CD4-positive, alpha-beta T cell (primary cell): ENCODE measurements at regions not wholly inside any gene's neighbourhood (a gene's known extent, or its start where the extent isn't known, plus 50 kb on each side); places are given as distances from the start of the nearest gene placed in this dataset.

Experiments
- ATAC-seq: fragments of 200-7000 bp; cut with Tn5 transposase; one replicate; pipeline ENCODE4 v1.10.0; 2022; ENCODE audit warnings: mild to moderate bottlenecking; ENCODE audit not compliant: poor library complexity
- CTCF ChIA-PET: fragments of 350-600 bp; sonication (Branson Sonifier 250); formaldehyde crosslinking; loops from one replicate; lab custom pipeline; 2021; ENCODE audit warnings: antibody characterized with exemption, inconsistent platforms; lab: Charles Lee
- POLR2A ChIA-PET: fragments of 350-600 bp; sonication (Branson Sonifier 250); formaldehyde crosslinking; loops from one replicate; lab custom pipeline; 2021; ENCODE audit warnings: antibody characterized with exemption, inconsistent platforms; lab: Charles Lee
- DNase-seq, 14 experiments: peaks; one replicate each; pipeline ENCODE4 v3.0.0-alpha.2; 2013 to 2020; ENCODE audit warnings: mixed read lengths in 2 of 14
- H3K27ac ChIP-seq, 2 donors: one replicate each; pipeline versions ENCODE4 v1.5.1 to v1.7.0; 2013; ENCODE audit warnings: low read length in 2 of 2, low read depth in 1 of 2, mild to moderate bottlenecking in 1 of 2
- H3K27me3 ChIP-seq, 2 experiments: 1 replicate in 1 of 2; 2 replicates in 1 of 2; pipeline versions ENCODE4 v1.6.1 to v1.7.0; 2013; ENCODE audit warnings: low read length in 2 of 2, control low read depth in 1 of 2, mild to moderate bottlenecking in 1 of 2, moderate library complexity in 1 of 2; ENCODE audit not compliant: insufficient read depth in 2 of 2, control insufficient read depth in 1 of 2
- H3K36me3 ChIP-seq: one replicate; pipeline ENCODE4 v1.6.1; 2013; ENCODE audit warnings: low read length, control low read depth; ENCODE audit not compliant: insufficient read depth
- H3K4me1 ChIP-seq: one replicate; pipeline ENCODE4 v1.6.1; 2013; ENCODE audit warnings: low read length, control low read depth; ENCODE audit not compliant: insufficient read depth
- H3K4me3 ChIP-seq: one replicate; pipeline ENCODE4 v1.5.1; 2013; ENCODE audit warnings: mild to moderate bottlenecking, low read length, moderate library complexity
- H3K9me3 ChIP-seq, 2 experiments: 1 replicate in 1 of 2; 2 replicates in 1 of 2; pipeline versions ENCODE4 v1.6.1 to v1.7.0; 2013; ENCODE audit warnings: low read length in 2 of 2, mild to moderate bottlenecking in 2 of 2, control low read depth in 1 of 2, moderate library complexity in 1 of 2; ENCODE audit not compliant: control insufficient read depth in 1 of 2, insufficient read depth in 1 of 2
- H3K27ac Mint-ChIP-seq: one replicate; pipeline ENCODE4 v1.8.0; 2020; ENCODE audit warnings: mixed read lengths
- H3K27me3 Mint-ChIP-seq: one replicate; pipeline ENCODE4 v1.8.0; 2021; ENCODE audit warnings: mixed read lengths
- H3K36me3 Mint-ChIP-seq: one replicate; pipeline ENCODE4 v1.8.0; 2021; ENCODE audit warnings: low read depth, mixed read lengths
- H3K4me1 Mint-ChIP-seq: one replicate; pipeline ENCODE4 v1.8.0; 2021; ENCODE audit warnings: low read depth, mixed read lengths
- H3K4me3 Mint-ChIP-seq: one replicate; pipeline ENCODE4 v1.8.0; 2020; ENCODE audit warnings: mild to moderate bottlenecking, mixed read lengths
- H3K9me3 Mint-ChIP-seq: one replicate; pipeline ENCODE4 v1.8.0; 2020; ENCODE audit warnings: mixed read lengths
- CTCF ChIP-seq: fragments of 200-600 bp; IDR thresholded peaks from one replicate; pipeline ENCODE4 v1.8.0; 2022; ENCODE audit warnings: antibody characterized with exemption, mild to moderate bottlenecking
- intact Hi-C, 2 experiments: fragments of 100-400 bp; cut with DNase I in 1 of 2; cut with micrococcal nuclease in 1 of 2; formaldehyde crosslinking; loops; one replicate each; pipeline versions ENCODE4 v1.15.1 to v1.9.0; 2023 to 2025; cut with DNase I, micrococcal nuclease

GRCh38 chr10:130762491-130762890, 549.0 kb downstream of the TCERG1L start:
- no peak for ATAC-seq
- H3K9me3 ChIP-seq, result peaks cover under 1 to 57% of the 10 kb centered on the region in 2 experiments

GRCh38 chr10:130763071-130763470, 548.5 kb downstream of the TCERG1L start:
- ChIA-PET POLR2A (no interaction called here), CTCF (no interaction called here)
- no peaks in the 10 kb centered on the region for H3K27me3 Mint-ChIP-seq

More at GRCh38 chr10:130762491-130762890, 549.0 kb downstream of the TCERG1L start:
- Mint-ChIP-seq H3K36me3 (no peaks in the 10 kb centered on the region), H3K27ac (no peak overlapping the region), H3K4me1 (no peaks in the 10 kb centered on the region), H3K4me3 (no peak overlapping the region), H3K27me3 (no peaks in the 10 kb centered on the region), H3K9me3 (no peaks in the 10 kb centered on the region)
- intact Hi-C loops, result no loop called here
- H3K4me1 ChIP-seq, result no peaks in the 10 kb centered on the region
- no peaks in the 10 kb centered on the region for H3K27me3 ChIP-seq
- no peak for TF ChIP-seq CTCF
- ChIA-PET CTCF (no interaction called here), POLR2A (no interaction called here)
- DNase-seq, result no peak
- no peaks in the 10 kb centered on the region for H3K36me3 ChIP-seq
- H3K27ac ChIP-seq, result no peak overlapping the region
- H3K4me3 ChIP-seq, result no peak overlapping the region

GRCh38 chr10:130763491-130763890, 548.0 kb downstream of the TCERG1L start:
- no peak overlapping the region for H3K27ac Mint-ChIP-seq
- POLR2A ChIA-PET, result no interaction called here
- H3K36me3 ChIP-seq, result no peaks in the 10 kb centered on the region
- H3K27ac ChIP-seq, result no peak overlapping the region
- H3K9me3 Mint-ChIP-seq, result no peaks in the 10 kb centered on the region
- no peak for ATAC-seq
- intact Hi-C loops, result no loop called here
- no peak overlapping the region for H3K4me3 ChIP-seq
- peaks cover 7 to 55% of the 10 kb centered on the region in 2 experiments for H3K9me3 ChIP-seq
- no peaks in the 10 kb centered on the region for H3K4me1 Mint-ChIP-seq
- H3K4me1 ChIP-seq, result no peaks in the 10 kb centered on the region
- CTCF ChIA-PET, result no interaction called here
- H3K27me3 Mint-ChIP-seq, result no peaks in the 10 kb centered on the region
- no peak overlapping the region for H3K4me3 Mint-ChIP-seq
- H3K36me3 Mint-ChIP-seq, result no peaks in the 10 kb centered on the region
- H3K27me3 ChIP-seq, result no peaks in the 10 kb centered on the region
- TF ChIP-seq CTCF, result no peak
- DNase-seq, result no peak

More at GRCh38 chr10:130763071-130763470, 548.5 kb downstream of the TCERG1L start:
- ATAC-seq (no peak), DNase-seq (no peak)
- no peak for TF ChIP-seq CTCF
- Mint-ChIP-seq H3K4me1 (no peaks in the 10 kb centered on the region), H3K27ac (no peak overlapping the region), H3K36me3 (no peaks in the 10 kb centered on the region), H3K9me3 (no peaks in the 10 kb centered on the region), H3K4me3 (no peak overlapping the region)
- no peaks in the 10 kb centered on the region for H3K27me3 ChIP-seq
- no peaks in the 10 kb centered on the region for H3K36me3 ChIP-seq
- H3K4me3 ChIP-seq, result no peak overlapping the region
- no peaks in the 10 kb centered on the region for H3K4me1 ChIP-seq
- no peak overlapping the region for H3K27ac ChIP-seq
- intact Hi-C loops, result no loop called here
- H3K9me3 ChIP-seq, result peaks cover 7 to 59% of the 10 kb centered on the region in 2 experiments
